Astrocyte of the hippocampus (primary cell): ENCODE measurements at regions not wholly inside any gene's neighbourhood (a gene's known extent, or its start where the extent isn't known, plus 50 kb on each side); places are given as distances from the start of the nearest gene placed in this dataset.

ENCODE experiments used
- DNase-seq: peaks from one replicate; pipeline ENCODE4 v3.0.0; 2011; ENCODE audit warnings: low read depth, low spot score

GRCh38 chr7:22005151-22005550 lies 59.5 kb upstream of the CDCA7L start:
- DNase-seq = peak; percentile 81

DNA sequence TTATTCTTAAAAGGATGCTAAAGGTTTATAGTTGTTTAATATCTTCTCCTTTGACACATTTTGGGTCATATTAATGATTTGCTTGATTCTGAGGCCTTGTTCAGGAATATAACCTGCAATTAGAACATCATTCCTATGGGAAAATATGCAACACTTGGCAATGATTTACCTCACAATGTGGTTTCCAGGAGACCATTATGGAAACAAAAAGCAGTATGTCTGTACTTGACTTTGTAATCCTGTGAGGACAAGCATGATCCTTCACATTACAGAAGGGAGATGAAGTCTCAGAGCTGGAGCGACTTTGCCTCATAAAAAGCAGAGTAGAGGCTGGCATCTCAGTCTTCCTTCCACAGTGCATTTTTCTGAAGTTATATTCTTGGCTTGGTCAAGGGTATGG lies 57.0 kb upstream of the CDCA7L start:
- peak; percentile 4 for DNase-seq

GRCh38 chr7:22001345-22002004 lies 55.8 kb upstream of the CDCA7L start:
- peak; percentile 78 for DNase-seq

- DNase-seq = no peak
Observed at GRCh38 chr7:21999896-22000295, 54.2 kb upstream of the CDCA7L start.

DNA sequence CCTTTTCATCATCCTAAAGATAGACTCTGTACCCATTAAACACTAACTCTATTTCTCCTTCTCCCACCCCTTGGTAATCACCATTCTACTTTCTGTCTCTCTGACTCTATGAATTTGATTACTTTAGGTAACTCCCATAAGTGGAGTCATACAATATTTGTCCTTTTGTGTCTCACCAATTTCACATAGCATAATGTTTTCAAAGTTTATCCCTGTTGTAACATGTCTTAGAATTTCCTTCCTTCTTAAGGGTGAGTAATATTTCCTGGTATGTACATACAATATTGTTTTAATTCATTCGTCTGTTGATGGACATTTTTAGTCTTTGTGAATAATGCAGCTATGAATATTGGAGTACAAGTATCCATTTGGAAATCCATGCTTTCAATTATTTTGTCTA lies 50.9 kb upstream of the CDCA7L start:
- DNase-seq = no peak
